ENCODE measurements at regions not wholly inside any gene's neighbourhood (a gene's known extent, or its start where the extent isn't known, plus 50 kb on each side); places are given as distances from the start of the nearest gene placed in this dataset.

DNA sequence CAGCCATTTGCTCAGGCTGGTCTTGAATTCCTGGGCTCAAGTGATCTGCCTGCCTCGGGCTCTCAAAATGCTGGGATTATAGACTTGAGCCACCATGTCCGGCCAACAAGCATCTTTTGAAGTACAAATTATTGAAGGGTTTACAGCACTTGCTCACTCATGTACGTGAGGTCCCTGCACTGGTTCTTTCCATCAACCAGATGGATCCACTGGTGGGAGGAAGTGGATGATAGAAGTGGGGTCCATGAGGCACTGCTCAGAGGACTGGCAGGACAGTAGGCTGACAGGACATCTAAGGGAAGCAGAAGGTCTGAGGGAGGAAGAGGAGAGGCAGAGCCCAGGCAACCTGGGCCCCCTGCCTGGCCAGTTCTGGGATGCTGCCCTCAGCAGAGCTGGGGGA is 109.2 kb upstream of the NXT1 start:
- Histone ChIP-seq H3K9ac (ENCODE audit: control insufficient read depth, insufficient read depth, low read length) (no peak overlapping the region), H2AFZ (ENCODE audit: control insufficient read depth, low read depth, low read length) (no peak overlapping the region), H3K36me3 (ENCODE audit: control insufficient read depth in 2 of 2, insufficient read depth in 2 of 2, low read length in 1 of 2) (no peaks in the 10 kb centered on the region), H3K79me2 (ENCODE audit: control insufficient read depth, insufficient read depth, low read length) (no peaks in the 10 kb centered on the region), H3K27ac (ENCODE audit: control insufficient read depth, insufficient read depth) (no peak overlapping the region), H3K27me3 (replicated peaks in 1 of 2; ENCODE audit: control insufficient read depth in 2 of 2, insufficient read depth in 2 of 2, low read length in 1 of 2) (no peaks in the 10 kb centered on the region), H3K4me1 (ENCODE audit: control insufficient read depth, insufficient read depth, low read length) (peaks cover 10% of the 10 kb centered on the region), H4K20me1 (ENCODE audit: control insufficient read depth, insufficient read depth) (no peaks in the 10 kb centered on the region), H3K4me2 (ENCODE audit: control insufficient read depth, insufficient read depth) (no peak overlapping the region), H3K4me3 (no peak overlapping the region), H3K9me3 (replicated peaks; ENCODE audit: control insufficient read depth, insufficient read depth, low read length) (no peaks in the 10 kb centered on the region; the same call in 2 of the 3 replicates)
- intact Hi-C loops (cut with micrococcal nuclease; ENCODE audit: unreplicated experiment) (no loop called here), in situ Hi-C loops (cut with MboI) (loop anchor here (10.0 to 25.0 kb wide), 2 partner anchors 547 to 904 kb away; no protein-coding TSS in a partner anchor)
- ATAC-seq, result no peak
- WGBS (ENCODE audit: insufficient coverage, insufficient replicate concordance, low lambda C conversion rate, missing lambda C conversion rate), result 30% methylated on average over 3 of the region's 3 CpGs
- no TSS peak for BruUV-seq (replicated peaks)
- no peak for DNase-seq (ENCODE audit: low read depth, low spot score)
- CTCF ChIA-PET, result no interaction called here
- FAIRE-seq, result no peak
- RAD21 ChIA-PET (ENCODE audit: unreplicated experiment), result no interaction called here
- SMC1A ChIA-PET (ENCODE audit: uncharacterized antibody, unreplicated experiment), result no interaction called here
- POLR2A ChIA-PET, result no interaction called here
- TF ChIP-seq HCFC1 (IDR thresholded peaks at IDR 0.05; ENCODE audit: low read length), result no peak
- TF ChIP-seq SPI1 (IDR thresholded peaks at IDR 0.05; ENCODE audit: borderline replicate concordance, insufficient read depth, low read depth, low read length), result no peak
- TF ChIP-seq, protein P1, sequence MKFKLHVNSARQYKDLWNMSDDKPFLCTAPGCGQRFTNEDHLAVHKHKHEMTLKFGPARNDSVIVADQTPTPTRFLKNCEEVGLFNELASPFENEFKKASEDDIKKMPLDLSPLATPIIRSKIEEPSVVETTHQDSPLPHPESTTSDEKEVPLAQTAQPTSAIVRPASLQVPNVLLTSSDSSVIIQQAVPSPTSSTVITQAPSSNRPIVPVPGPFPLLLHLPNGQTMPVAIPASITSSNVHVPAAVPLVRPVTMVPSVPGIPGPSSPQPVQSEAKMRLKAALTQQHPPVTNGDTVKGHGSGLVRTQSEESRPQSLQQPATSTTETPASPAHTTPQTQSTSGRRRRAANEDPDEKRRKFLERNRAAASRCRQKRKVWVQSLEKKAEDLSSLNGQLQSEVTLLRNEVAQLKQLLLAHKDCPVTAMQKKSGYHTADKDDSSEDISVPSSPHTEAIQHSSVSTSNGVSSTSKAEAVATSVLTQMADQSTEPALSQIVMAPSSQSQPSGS (IDR thresholded peaks at IDR 0.05; ENCODE audit: low read length), result no peak
- no peak for TF ChIP-seq NFIC (IDR thresholded peaks at IDR 0.05; ENCODE audit: low read depth, low read length)
- no peak for TF ChIP-seq USF1 (IDR thresholded peaks at IDR 0.05; ENCODE audit: borderline replicate concordance, extremely low read length, insufficient read depth, low read depth, low read length)
- TF ChIP-seq KAT2A (conservative IDR thresholded peaks at IDR 0.05; ENCODE audit: control insufficient read depth, low read depth, low read length), result no peak
- TF ChIP-seq ZNF274 (IDR thresholded peaks at IDR 0.05; ENCODE audit: insufficient read depth, insufficient read length), result no peak
- no peak for TF ChIP-seq ATF3 (IDR thresholded peaks at IDR 0.05; ENCODE audit: borderline replicate concordance, extremely low read depth, low read depth, low read length)
- TF ChIP-seq EGR1 (IDR thresholded peaks at IDR 0.05; ENCODE audit: borderline replicate concordance in 1 of 2, low read depth in 2 of 2, low read length in 2 of 2), result no peak
- no peak for TF ChIP-seq CUX1 (IDR thresholded peaks at IDR 0.05; ENCODE audit: insufficient replicate concordance, low read depth, low read length)
- no peak for TF ChIP-seq NR2C2 (IDR thresholded peaks at IDR 0.05; ENCODE audit: borderline replicate concordance, control insufficient read depth, insufficient read length, low read depth)
- TF ChIP-seq POLR2A (IDR thresholded peaks at IDR 0.05; ENCODE audit: low read depth, low read length), result no peak
- TF ChIP-seq ZBTB33 (IDR thresholded peaks at IDR 0.05), result no peak
- no peak for TF ChIP-seq LARP7 (IDR thresholded peaks at IDR 0.05)
- TF ChIP-seq TBL1XR1 (IDR thresholded peaks at IDR 0.05; ENCODE audit: low read depth, low read length), result no peak

Data from GM12878 (cell line).